T-helper 1 cell treated with Interleukin-12 subunit alpha and Interleukin-12 subunit beta and Interleukin-4 antibody, amounts not matched to agents 30 μg/mL and 1 μg/mL, for 36 hours (primary cell): ENCODE measurements at regions not wholly inside any gene's neighbourhood (a gene's known extent, or its start where the extent isn't known, plus 50 kb on each side); places are given as distances from the start of the nearest gene placed in this dataset.
"Not testable (repeated sequence)": the region's sequence is repeated elsewhere in the genome, so short reads cannot be mapped to it uniquely, and the experiment has no call there.

Experiments
- H3K27ac Mint-ChIP-seq: one replicate; pipeline ENCODE4 v1.8.0; 2021; ENCODE audit warnings: mild to moderate bottlenecking, mixed read lengths
- H3K27me3 Mint-ChIP-seq: one replicate; pipeline ENCODE4 v1.8.0; 2021; ENCODE audit warnings: low read depth, mixed read lengths
- H3K36me3 Mint-ChIP-seq: one replicate; pipeline ENCODE4 v1.8.0; 2021; ENCODE audit warnings: low read depth, mixed read lengths
- H3K4me1 Mint-ChIP-seq: one replicate; pipeline ENCODE4 v1.8.0; 2021; ENCODE audit warnings: low read depth, mixed read lengths
- H3K4me3 Mint-ChIP-seq: one replicate; pipeline ENCODE4 v1.8.0; 2021; ENCODE audit warnings: mild to moderate bottlenecking, moderate library complexity, mixed read lengths
- H3K9me3 Mint-ChIP-seq: one replicate; pipeline ENCODE4 v1.8.0; 2021; ENCODE audit warnings: mixed read lengths

DNA sequence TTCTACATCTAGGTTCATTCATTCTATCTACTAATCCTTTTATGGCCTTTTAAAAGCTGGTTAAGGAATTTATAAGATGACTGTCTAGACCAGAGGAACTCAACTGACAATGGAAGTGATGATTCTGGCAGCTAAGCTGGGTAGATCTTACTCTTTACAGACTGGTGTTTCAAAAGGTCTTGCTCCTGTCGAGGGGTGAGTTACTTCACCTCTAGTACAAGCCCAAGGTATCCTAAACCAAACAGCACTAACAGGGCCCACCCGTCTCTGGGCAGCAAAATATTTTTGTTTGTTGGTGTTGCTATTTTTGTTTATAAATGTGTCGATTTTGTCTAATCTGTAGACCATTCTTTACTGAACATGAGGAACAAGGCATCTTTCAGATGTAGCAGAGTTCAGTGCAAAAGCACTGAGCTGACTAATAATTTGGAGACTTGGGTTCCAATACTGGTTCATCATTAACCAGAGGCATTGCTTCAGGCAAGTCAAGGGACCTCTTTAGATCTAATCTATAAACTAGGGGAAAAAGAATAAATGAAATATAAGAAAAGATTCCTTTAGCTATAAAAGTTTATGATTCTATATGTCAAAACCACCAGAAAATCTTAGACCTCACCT is 90.3 kb upstream of the FRG1 start:
- no peaks in the 10 kb centered on the region for H3K27me3 Mint-ChIP-seq
- peaks cover 2% of the 10 kb centered on the region for H3K36me3 Mint-ChIP-seq
- H3K4me1 Mint-ChIP-seq = no peaks in the 10 kb centered on the region
- H3K9me3 Mint-ChIP-seq = peaks cover 7% of the 10 kb centered on the region
- H3K27ac Mint-ChIP-seq = no peak overlapping the region
- H3K4me3 Mint-ChIP-seq = no peak overlapping the region

DNA sequence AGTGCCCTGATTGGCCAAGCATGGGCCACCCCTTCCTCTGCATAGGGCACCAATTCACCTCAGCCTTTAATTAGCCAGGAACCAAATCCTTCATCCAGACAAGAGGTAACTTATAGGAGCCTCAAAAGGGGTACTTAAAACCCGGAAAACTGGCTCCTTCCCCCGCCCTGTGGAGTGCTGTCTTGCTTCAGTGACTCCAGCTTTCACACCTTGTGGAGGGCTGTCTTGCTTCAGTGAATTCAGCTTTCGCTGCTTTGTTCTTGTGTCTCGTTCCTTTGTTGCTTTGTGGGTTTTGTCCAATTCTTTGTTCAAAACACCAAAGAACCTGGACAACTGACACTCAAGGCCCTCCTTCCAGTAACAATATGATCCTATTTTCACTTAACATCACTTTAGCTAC is 82.2 kb upstream of the FRG1 start:
- Mint-ChIP-seq H3K36me3 (no peaks in the 10 kb centered on the region), H3K27ac (no peak overlapping the region), H3K27me3 (no peaks in the 10 kb centered on the region), H3K9me3 (peaks cover 5% of the 10 kb centered on the region), H3K4me3 (no peak overlapping the region), H3K4me1 (no peaks in the 10 kb centered on the region)

GRCh38 chr4:189861101-189861500 is 79.6 kb upstream of the FRG1 start:
- Mint-ChIP-seq H3K4me3 (no peak overlapping the region), H3K27ac (no peak overlapping the region), H3K9me3 (peaks cover under 1% of the 10 kb centered on the region), H3K4me1 (no peaks in the 10 kb centered on the region), H3K36me3 (no peaks in the 10 kb centered on the region), H3K27me3 (no peaks in the 10 kb centered on the region)

- no peaks in the 10 kb centered on the region for H3K36me3 Mint-ChIP-seq
- H3K27ac Mint-ChIP-seq = no peak overlapping the region
- H3K27me3 Mint-ChIP-seq = no peaks in the 10 kb centered on the region
- H3K4me3 Mint-ChIP-seq = no peak overlapping the region
- no peaks in the 10 kb centered on the region for H3K4me1 Mint-ChIP-seq
- H3K9me3 Mint-ChIP-seq = no peaks in the 10 kb centered on the region
Observed at GRCh38 chr4:189869236-189869635, 71.4 kb upstream of the FRG1 start.

GRCh38 chr4:189870511-189871234 is 70.0 kb upstream of the FRG1 start:
- H3K27ac Mint-ChIP-seq = no peak overlapping the region
- no peaks in the 10 kb centered on the region for H3K4me1 Mint-ChIP-seq
- no peaks in the 10 kb centered on the region for H3K36me3 Mint-ChIP-seq
- no peak overlapping the region for H3K4me3 Mint-ChIP-seq
- no peaks in the 10 kb centered on the region for H3K27me3 Mint-ChIP-seq
- H3K9me3 Mint-ChIP-seq = peaks cover 5% of the 10 kb centered on the region

GRCh38 chr4:189874591-189874990 is 66.1 kb upstream of the FRG1 start:
- H3K36me3 Mint-ChIP-seq = no peaks in the 10 kb centered on the region
- H3K27ac Mint-ChIP-seq = no peak overlapping the region
- peaks cover 14% of the 10 kb centered on the region for H3K9me3 Mint-ChIP-seq
- H3K4me3 Mint-ChIP-seq = no peak overlapping the region
- no peaks in the 10 kb centered on the region for H3K4me1 Mint-ChIP-seq
- H3K27me3 Mint-ChIP-seq = no peaks in the 10 kb centered on the region

DNA sequence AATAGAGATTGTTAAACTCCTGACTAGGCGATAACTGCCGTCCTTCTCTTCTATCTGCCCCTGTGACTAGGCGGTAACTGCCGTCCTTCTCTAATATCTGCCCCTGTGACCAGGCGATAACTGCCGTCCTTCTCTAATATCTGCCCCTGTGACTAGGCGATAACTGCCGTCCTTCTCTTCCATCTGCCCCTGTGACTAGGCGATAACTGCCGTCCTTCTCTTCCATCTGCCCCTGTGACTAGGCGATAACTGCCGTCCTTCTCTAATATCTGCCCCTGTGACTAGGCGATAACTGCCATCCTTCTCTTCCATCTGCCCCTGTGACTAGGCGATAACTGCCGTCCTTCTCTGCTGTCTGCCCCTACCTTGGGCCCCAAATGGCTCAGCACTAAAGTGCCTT is 59.5 kb upstream of the FRG1 start:
- H3K36me3 Mint-ChIP-seq, H3K4me1 Mint-ChIP-seq, H3K27ac Mint-ChIP-seq, H3K4me3 Mint-ChIP-seq, H3K27me3 Mint-ChIP-seq: not testable (repeated sequence)
- peaks cover 13% of the 10 kb centered on the region for H3K9me3 Mint-ChIP-seq

DNA sequence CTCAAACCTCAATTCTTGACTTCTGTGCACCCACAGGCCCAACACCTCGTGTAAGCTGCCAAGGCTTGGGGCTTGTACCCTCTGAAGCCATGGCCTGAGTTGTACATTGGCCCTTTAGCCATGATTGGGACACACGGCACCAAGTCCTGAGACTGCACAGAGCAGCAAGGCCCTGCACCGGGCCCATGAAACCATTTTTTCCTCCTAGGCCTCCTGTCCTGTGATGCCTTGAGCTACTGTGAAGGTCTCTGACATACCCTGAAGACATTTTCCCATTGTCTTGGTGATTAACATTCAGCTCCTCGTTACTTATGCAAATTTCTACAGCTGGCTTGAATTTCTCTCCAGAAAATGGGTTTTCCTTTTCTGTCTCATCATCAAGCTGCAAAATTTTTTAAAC is 52.3 kb upstream of the FRG1 start:
- H3K27me3 Mint-ChIP-seq, H3K36me3 Mint-ChIP-seq, H3K4me1 Mint-ChIP-seq, H3K4me3 Mint-ChIP-seq, H3K27ac Mint-ChIP-seq: not testable (repeated sequence)
- H3K9me3 Mint-ChIP-seq = peaks cover 34% of the 10 kb centered on the region
